Mesendoderm (in vitro differentiated cells): ENCODE measurements at regions not wholly inside any gene's neighbourhood (a gene's known extent, or its start where the extent isn't known, plus 50 kb on each side); places are given as distances from the start of the nearest gene placed in this dataset.

Experiments used
- DNase-seq: peaks from one replicate; pipeline ENCODE4 v3.0.0; 2013
- H2AK5ac ChIP-seq: 2 replicates; pipeline ENCODE4 v1.6.1; 2013; ENCODE audit warnings: low read length, inconsistent platforms
- H2BK120ac ChIP-seq: 2 replicates; pipeline ENCODE4 v1.6.1; 2013; ENCODE audit warnings: low read depth, mild to moderate bottlenecking, low read length, moderate library complexity, mixed read lengths
- H2BK15ac ChIP-seq: replicated peaks from 2 replicates; pipeline ENCODE4 v1.6.1; 2013; ENCODE audit warnings: low read depth, mild to moderate bottlenecking, moderate library complexity
- H2BK5ac ChIP-seq: 2 replicates; pipeline ENCODE4 v1.6.1; 2013; ENCODE audit warnings: low read length, inconsistent platforms
- H3K18ac ChIP-seq: 2 replicates; pipeline ENCODE4 v1.6.1; 2013; ENCODE audit warnings: mild to moderate bottlenecking, low read length, mixed read lengths
- H3K23ac ChIP-seq: one replicate; pipeline ENCODE4 v1.6.1; 2013; ENCODE audit warnings: low read length
- H3K27ac ChIP-seq: 2 replicates; pipeline ENCODE4 v1.5.1; 2013; ENCODE audit warnings: low read depth, mild to moderate bottlenecking, inconsistent platforms, low read length, moderate library complexity
- H3K27me3 ChIP-seq: 2 replicates; pipeline ENCODE4 v1.6.1; 2013; ENCODE audit warnings: low read length, control low read depth, mild to moderate bottlenecking, inconsistent platforms; ENCODE audit not compliant: insufficient read depth, poor library complexity
- H3K36me3 ChIP-seq: 2 replicates; pipeline ENCODE4 v1.6.1; 2013; ENCODE audit warnings: low read length, inconsistent platforms; ENCODE audit not compliant: control insufficient read depth, insufficient read depth
- H3K4ac ChIP-seq: one replicate; pipeline ENCODE4 v1.6.1; 2013; ENCODE audit warnings: low read depth, mild to moderate bottlenecking, low read length, moderate library complexity
- H3K4me1 ChIP-seq: 2 replicates; pipeline ENCODE4 v1.6.1; 2013; ENCODE audit warnings: low read depth, low read length, inconsistent platforms; ENCODE audit not compliant: control insufficient read depth
- H3K4me2 ChIP-seq: 2 replicates; pipeline ENCODE4 v1.6.1; 2013; ENCODE audit warnings: low read length
- H3K4me3 ChIP-seq: 2 replicates; pipeline ENCODE4 v1.5.1; 2013; ENCODE audit warnings: mild to moderate bottlenecking, low read length
- H3K56ac ChIP-seq: one replicate; pipeline ENCODE4 v1.6.1; 2013; ENCODE audit warnings: low read length
- H3K79me1 ChIP-seq: 2 replicates; pipeline ENCODE4 v1.6.1; 2013; ENCODE audit warnings: low read length, inconsistent platforms
- H3K79me2 ChIP-seq: 2 replicates; pipeline ENCODE4 v1.6.1; 2013; ENCODE audit warnings: mild to moderate bottlenecking, low read length; ENCODE audit not compliant: control insufficient read depth, insufficient read depth
- H3K9ac ChIP-seq: 2 replicates; pipeline ENCODE4 v1.6.1; 2013; ENCODE audit warnings: low read length, inconsistent platforms
- H4K5ac ChIP-seq: one replicate; pipeline ENCODE4 v1.6.1; 2013; ENCODE audit warnings: low read length
- H4K8ac ChIP-seq: one replicate; pipeline ENCODE4 v1.6.1; 2013; ENCODE audit warnings: low read depth, mild to moderate bottlenecking, control low read depth, low read length, moderate library complexity
- WGBS: extraction: QIAGEN DNeasy Blood & Tissue Kit; methylation state at CpG from one replicate; pipeline ENCODE4 v1.1.7; 2013; ENCODE audit warnings: low lambda C conversion rate, missing lambda C conversion rate; ENCODE audit not compliant: insufficient coverage; ENCODE audit errors: extremely low coverage; 5-methylcytosine and 5-hydroxymethylcytosine counted together

GRCh38 chr1:82220754-82221153, 420.0 kb downstream of the ADGRL2 start:
- Histone ChIP-seq H2BK120ac (no peak overlapping the region), H3K9ac (no peak overlapping the region), H3K4me3 (no peak overlapping the region), H2AK5ac (no peak overlapping the region), H3K23ac (no peak overlapping the region), H3K79me1 (no peaks in the 10 kb centered on the region), H4K5ac (no peak overlapping the region), H3K27me3 (no peaks in the 10 kb centered on the region), H2BK5ac (no peak overlapping the region), H3K56ac (no peak overlapping the region), H3K36me3 (no peaks in the 10 kb centered on the region), H3K4me1 (no peaks in the 10 kb centered on the region), H2BK15ac (no peak overlapping the region), H3K18ac (no peak overlapping the region), H4K8ac (no peak overlapping the region), H3K79me2 (no peaks in the 10 kb centered on the region), H3K4me2 (no peak overlapping the region), H3K27ac (no peak overlapping the region), H3K4ac (no peak overlapping the region)
- DNase-seq: no peak
- no CpG with 5 or more reads among the region's 5 CpGs for WGBS

GRCh38 chr1:82219841-82220240, 419.1 kb downstream of the ADGRL2 start:
- no peak overlapping the region for H3K18ac ChIP-seq
- H3K27ac ChIP-seq: no peak overlapping the region
- H3K36me3 ChIP-seq: no peaks in the 10 kb centered on the region
- H3K79me2 ChIP-seq: no peaks in the 10 kb centered on the region
- no peaks in the 10 kb centered on the region for H3K79me1 ChIP-seq
- H3K4ac ChIP-seq: no peak overlapping the region
- H3K23ac ChIP-seq: no peak overlapping the region
- no peak for DNase-seq
- H2BK5ac ChIP-seq: no peak overlapping the region
- no peaks in the 10 kb centered on the region for H3K4me1 ChIP-seq
- no peak overlapping the region for H3K4me2 ChIP-seq
- no peak overlapping the region for H2BK15ac ChIP-seq
- H4K5ac ChIP-seq: no peak overlapping the region
- no peak overlapping the region for H3K9ac ChIP-seq
- no peak overlapping the region for H3K56ac ChIP-seq
- H4K8ac ChIP-seq: no peak overlapping the region
- H3K27me3 ChIP-seq: no peaks in the 10 kb centered on the region
- no peak overlapping the region for H2BK120ac ChIP-seq
- H2AK5ac ChIP-seq: no peak overlapping the region
- H3K4me3 ChIP-seq: no peak overlapping the region
- no CpG with 5 or more reads among the region's 3 CpGs for WGBS

GRCh38 chr1:82218846-82219245, 418.1 kb downstream of the ADGRL2 start:
- Histone ChIP-seq H3K27me3 (no peaks in the 10 kb centered on the region), H3K4me2 (no peak overlapping the region), H3K23ac (no peak overlapping the region), H2BK5ac (no peak overlapping the region), H4K8ac (no peak overlapping the region), H3K79me1 (no peaks in the 10 kb centered on the region), H3K27ac (no peak overlapping the region), H3K79me2 (no peaks in the 10 kb centered on the region), H3K4me1 (no peaks in the 10 kb centered on the region), H3K36me3 (no peaks in the 10 kb centered on the region), H4K5ac (no peak overlapping the region), H3K4ac (no peak overlapping the region), H2BK15ac (no peak overlapping the region), H3K56ac (no peak overlapping the region), H3K4me3 (no peak overlapping the region), H2AK5ac (no peak overlapping the region), H2BK120ac (no peak overlapping the region), H3K9ac (no peak overlapping the region), H3K18ac (no peak overlapping the region)
- no peak for DNase-seq
- WGBS: no CpG with 5 or more reads among the region's 2 CpGs

GRCh38 chr1:82215853-82216175, 415.1 kb downstream of the ADGRL2 start:
- Histone ChIP-seq H3K36me3 (no peaks in the 10 kb centered on the region), H2BK15ac (no peak overlapping the region), H3K9ac (no peak overlapping the region), H3K79me2 (no peaks in the 10 kb centered on the region), H3K27me3 (no peaks in the 10 kb centered on the region), H2AK5ac (no peak overlapping the region), H3K4me1 (no peaks in the 10 kb centered on the region), H4K8ac (no peak overlapping the region), H2BK120ac (no peak overlapping the region), H3K4me2 (no peak overlapping the region), H2BK5ac (no peak overlapping the region), H3K18ac (no peak overlapping the region), H4K5ac (no peak overlapping the region), H3K27ac (no peak overlapping the region), H3K23ac (no peak overlapping the region), H3K79me1 (no peaks in the 10 kb centered on the region), H3K56ac (no peak overlapping the region), H3K4me3 (no peak overlapping the region), H3K4ac (no peak overlapping the region)
- WGBS: no CpG with 5 or more reads among the region's 2 CpGs
- DNase-seq: no peak

- Histone ChIP-seq H3K18ac (no peak overlapping the region), H3K23ac (no peak overlapping the region), H3K36me3 (no peaks in the 10 kb centered on the region), H4K5ac (no peak overlapping the region), H3K4me3 (no peak overlapping the region), H3K27ac (no peak overlapping the region), H3K9ac (no peak overlapping the region), H3K4me1 (no peaks in the 10 kb centered on the region), H4K8ac (no peak overlapping the region), H2BK15ac (no peak overlapping the region), H2AK5ac (no peak overlapping the region), H2BK5ac (no peak overlapping the region), H2BK120ac (no peak overlapping the region), H3K56ac (no peak overlapping the region), H3K4ac (no peak overlapping the region), H3K4me2 (no peak overlapping the region), H3K27me3 (no peaks in the 10 kb centered on the region), H3K79me1 (no peaks in the 10 kb centered on the region), H3K79me2 (no peaks in the 10 kb centered on the region)
- DNase-seq: peak; percentile 14
- WGBS: no CpG with 5 or more reads among the region's 11 CpGs
Observed at GRCh38 chr1:82215056-82215852, 414.5 kb downstream of the ADGRL2 start.

GRCh38 chr1:82214606-82215005, 413.9 kb downstream of the ADGRL2 start:
- no peak overlapping the region for H3K27ac ChIP-seq
- H3K4ac ChIP-seq: no peak overlapping the region
- DNase-seq: no peak
- H2BK120ac ChIP-seq: no peak overlapping the region
- no peaks in the 10 kb centered on the region for H3K27me3 ChIP-seq
- H3K56ac ChIP-seq: no peak overlapping the region
- no peak overlapping the region for H3K4me3 ChIP-seq
- H2BK15ac ChIP-seq: no peak overlapping the region
- H2AK5ac ChIP-seq: no peak overlapping the region
- no peak overlapping the region for H4K8ac ChIP-seq
- H4K5ac ChIP-seq: no peak overlapping the region
- H3K18ac ChIP-seq: no peak overlapping the region
- no peaks in the 10 kb centered on the region for H3K4me1 ChIP-seq
- no peaks in the 10 kb centered on the region for H3K79me1 ChIP-seq
- H3K79me2 ChIP-seq: no peaks in the 10 kb centered on the region
- no peak overlapping the region for H3K9ac ChIP-seq
- no peak overlapping the region for H3K4me2 ChIP-seq
- no peak overlapping the region for H2BK5ac ChIP-seq
- H3K36me3 ChIP-seq: no peaks in the 10 kb centered on the region
- no peak overlapping the region for H3K23ac ChIP-seq
